OCI-LY1 (cell line): ENCODE measurements at regions not wholly inside any gene's neighbourhood (a gene's known extent, or its start where the extent isn't known, plus 50 kb on each side); places are given as distances from the start of the nearest gene placed in this dataset.

Source experiments
- CTCF ChIP-seq: fragments of 200-600 bp; sonication (generic), shearing (Covaris generic); IDR thresholded peaks from 2 replicates; pipeline ENCODE4 v1.5.1; 2017; ENCODE audit warnings: mild to moderate bottlenecking, antibody characterized with exemption, low read length, moderate library complexity, mixed read lengths
- EZH2 ChIP-seq: fragments of 200-600 bp; sonication (generic), shearing (Covaris generic); IDR thresholded peaks from 2 replicates; pipeline ENCODE4 v1.8.0; 2017; ENCODE audit warnings: borderline replicate concordance, mixed run types, mild to moderate bottlenecking, antibody characterized with exemption, low read length, moderate library complexity, mixed read lengths

- TF ChIP-seq CTCF (no peak), EZH2 (no peak)
Measured at GRCh38 chr1:212214325-212214724, 70.9 kb upstream of the PPP2R5A start.
